GM06990 (cell line): ENCODE measurements at regions not wholly inside any gene's neighbourhood (a gene's known extent, or its start where the extent isn't known, plus 50 kb on each side); places are given as distances from the start of the nearest gene placed in this dataset.

Experiments used
- DNase-seq: peaks from one replicate; pipeline ENCODE4 v3.0.0-alpha.2; 2011; ENCODE audit not compliant: insufficient read length; ENCODE audit errors: extremely low read depth
- H3K27me3 ChIP-seq: replicated peaks from 2 replicates; pipeline ENCODE4 v1.6.0; 2011; ENCODE audit warnings: low read length; ENCODE audit not compliant: control insufficient read depth, insufficient read depth
- H3K36me3 ChIP-seq: 2 replicates; pipeline ENCODE4 v1.5.1; 2011; ENCODE audit warnings: low read length; ENCODE audit not compliant: control insufficient read depth, insufficient read depth
- H3K4me3 ChIP-seq: replicated peaks from 2 replicates; pipeline ENCODE4 v1.5.1; 2011; ENCODE audit warnings: low read depth, mild to moderate bottlenecking, control low read depth, low read length
- CTCF ChIP-seq: IDR thresholded peaks from 2 replicates; pipeline ENCODE4 v1.5.1; 2011; ENCODE audit warnings: low read length, control low read depth, mild to moderate bottlenecking, inconsistent platforms; ENCODE audit not compliant: insufficient read depth, poor library complexity, severe bottlenecking

- H3K27me3 ChIP-seq, result no peaks in the 10 kb centered on the region
- no peaks in the 10 kb centered on the region for H3K36me3 ChIP-seq
- no peak for TF ChIP-seq CTCF
- no peak for DNase-seq
- no peak overlapping the region for H3K4me3 ChIP-seq
These were observed 826.3 kb upstream of the MBL2 start for GRCh38 chr10:53598914-53599313.

DNA sequence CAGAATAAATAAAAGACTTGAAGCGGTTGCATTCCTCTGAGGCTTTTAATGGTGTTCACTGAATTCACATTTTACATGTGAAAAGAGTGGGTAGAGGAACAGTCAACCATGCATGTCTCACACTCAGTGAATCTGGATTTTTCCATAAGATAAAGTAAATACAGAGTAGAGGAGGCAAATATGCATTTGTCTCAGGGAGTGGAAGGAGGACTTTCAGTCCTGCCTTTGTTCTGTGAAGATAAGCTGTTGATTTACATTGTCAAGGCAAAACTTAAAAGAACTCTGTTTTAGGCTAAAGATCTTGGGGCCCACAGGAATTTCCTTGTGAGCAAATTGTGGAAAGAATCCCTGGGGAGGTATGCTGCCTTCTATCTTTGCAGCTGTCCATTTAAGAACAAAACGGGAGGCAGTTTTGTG is 825.3 kb upstream of the MBL2 start:
- H3K27me3 ChIP-seq, result no peaks in the 10 kb centered on the region
- H3K4me3 ChIP-seq, result no peak overlapping the region
- no peaks in the 10 kb centered on the region for H3K36me3 ChIP-seq
- DNase-seq, result no peak
- no peak for TF ChIP-seq CTCF

- no peak for TF ChIP-seq CTCF
- Histone ChIP-seq H3K27me3 (no peaks in the 10 kb centered on the region), H3K4me3 (no peak overlapping the region), H3K36me3 (no peaks in the 10 kb centered on the region)
- DNase-seq, result no peak
These were observed 807.9 kb upstream of the MBL2 start for GRCh38 chr10:53580465-53580864.

- H3K4me3 ChIP-seq, result no peak overlapping the region
- DNase-seq, result no peak
- TF ChIP-seq CTCF, result no peak
- no peaks in the 10 kb centered on the region for H3K27me3 ChIP-seq
- no peaks in the 10 kb centered on the region for H3K36me3 ChIP-seq
These were observed 807.2 kb upstream of the MBL2 start for GRCh38 chr10:53579773-53580172.

GRCh38 chr10:53574024-53574423 is 801.4 kb upstream of the MBL2 start:
- Histone ChIP-seq H3K27me3 (no peaks in the 10 kb centered on the region), H3K36me3 (no peaks in the 10 kb centered on the region), H3K4me3 (no peak overlapping the region)
- DNase-seq, result no peak
- no peak for TF ChIP-seq CTCF

- H3K27me3 ChIP-seq, result no peaks in the 10 kb centered on the region
- H3K4me3 ChIP-seq, result no peak overlapping the region
- no peak for DNase-seq
- TF ChIP-seq CTCF, result no peak
- no peaks in the 10 kb centered on the region for H3K36me3 ChIP-seq
These were observed 800.9 kb upstream of the MBL2 start for GRCh38 chr10:53573498-53573897.
